ENCODE measurements at regions not wholly inside any gene's neighbourhood (a gene's known extent, or its start where the extent isn't known, plus 50 kb on each side); places are given as distances from the start of the nearest gene placed in this dataset.

- Histone ChIP-seq H3K36me3 (ENCODE audit: control insufficient read depth in 4 of 4, insufficient read depth in 3 of 4, low read depth in 1 of 4, low read length in 3 of 4) (peaks cover 9 to 33% (median 18%) of the 10 kb centered on the region in 4 donors), H3K4me3 (ENCODE audit: low read depth in 1 of 3, low read length in 3 of 3) (no peak overlapping the region), H3K27me3 (ENCODE audit: control insufficient read depth in 4 of 4, insufficient read depth in 4 of 4, low read length in 3 of 4) (no peaks in the 10 kb centered on the region), H3K27ac (ENCODE audit: low read depth in 1 of 2, low read length in 2 of 2) (peak overlapping the region in 1 of 2 donors; percentile 1), H3K9ac (ENCODE audit: low read depth in 1 of 2, low read length in 2 of 2) (no peak overlapping the region), H3K9me3 (ENCODE audit: control insufficient read depth in 4 of 4, low read length in 3 of 4) (no peaks in the 10 kb centered on the region), H3K4me1 (ENCODE audit: control insufficient read depth in 4 of 4, insufficient read depth in 4 of 4, low read length in 3 of 4) (peaks cover 9 to 77% (median 61%) of the 10 kb centered on the region in 4 donors)
- no peak for TF ChIP-seq CTCF (IDR thresholded peaks at IDR 0.05; ENCODE audit: low read depth, low read length, missing input control)
- no peak for TF ChIP-seq HNF4A (conservative IDR thresholded peaks at IDR 0.05)
- no peak for TF ChIP-seq FOXA1 (IDR thresholded peaks at IDR 0.05)
- no peak for TF ChIP-seq RXRA (IDR thresholded peaks at IDR 0.05)
- 73% methylated on average over 4 of the region's 4 CpGs for WGBS
- DNase-seq (ENCODE audit: low spot score): no peak
These were observed 128.4 kb upstream of the DMRT1 start for GRCh38 chr9:713091-713490.

GRCh38 chr9:714675-715074, 126.8 kb upstream of the DMRT1 start:
- H3K9ac ChIP-seq (ENCODE audit: low read depth in 1 of 2, low read length in 2 of 2): peak overlapping the region in 1 of 2 donors; percentile 22
- H3K27me3 ChIP-seq (ENCODE audit: control insufficient read depth in 4 of 4, insufficient read depth in 4 of 4, low read length in 3 of 4): no peaks in the 10 kb centered on the region
- peaks cover 9 to 33% (median 18%) of the 10 kb centered on the region in 4 donors for H3K36me3 ChIP-seq (ENCODE audit: control insufficient read depth in 4 of 4, insufficient read depth in 3 of 4, low read depth in 1 of 4, low read length in 3 of 4)
- H3K27ac ChIP-seq (ENCODE audit: low read depth in 1 of 2, low read length in 2 of 2): peak overlapping the region; percentile 31 to 49
- WGBS: 60% methylated on average over 2 of the region's 2 CpGs
- H3K4me3 ChIP-seq (ENCODE audit: low read depth in 1 of 3, low read length in 3 of 3): peak overlapping the region in 1 of 3 donors; percentile 3
- TF ChIP-seq FOXA1 (IDR thresholded peaks at IDR 0.05): no peak
- TF ChIP-seq RXRA (IDR thresholded peaks at IDR 0.05): no peak
- no peak for TF ChIP-seq CTCF (IDR thresholded peaks at IDR 0.05; ENCODE audit: low read depth, low read length, missing input control)
- TF ChIP-seq EGR1 (IDR thresholded peaks at IDR 0.05; ENCODE audit: low read depth in 2 of 2): no peak
- DNase-seq (ENCODE audit: low spot score): no peak
- peaks cover 15 to 71% (median 60%) of the 10 kb centered on the region in 4 donors for H3K4me1 ChIP-seq (ENCODE audit: control insufficient read depth in 4 of 4, insufficient read depth in 4 of 4, low read length in 3 of 4)
- no peaks in the 10 kb centered on the region for H3K9me3 ChIP-seq (ENCODE audit: control insufficient read depth in 4 of 4, low read length in 3 of 4)

- no peak for DNase-seq (ENCODE audit: low spot score)
- 22% methylated on average over 2 of the region's 2 CpGs for WGBS
- H3K4me3 ChIP-seq (ENCODE audit: low read depth in 1 of 3, low read length in 3 of 3): no peak overlapping the region
- no peaks in the 10 kb centered on the region for H3K27me3 ChIP-seq (ENCODE audit: control insufficient read depth in 4 of 4, insufficient read depth in 4 of 4, low read length in 3 of 4)
- H3K9me3 ChIP-seq (ENCODE audit: control insufficient read depth in 4 of 4, low read length in 3 of 4): no peaks in the 10 kb centered on the region
- peaks cover 9 to 36% (median 18%) of the 10 kb centered on the region in 4 donors for H3K36me3 ChIP-seq (ENCODE audit: control insufficient read depth in 4 of 4, insufficient read depth in 3 of 4, low read depth in 1 of 4, low read length in 3 of 4)
- peak overlapping the region in 1 of 2 donors; percentile 35 for H3K27ac ChIP-seq (ENCODE audit: low read depth in 1 of 2, low read length in 2 of 2)
- no peak overlapping the region for H3K9ac ChIP-seq (ENCODE audit: low read depth in 1 of 2, low read length in 2 of 2)
- H3K4me1 ChIP-seq (ENCODE audit: control insufficient read depth in 4 of 4, insufficient read depth in 4 of 4, low read length in 3 of 4): peaks cover 15 to 75% (median 61%) of the 10 kb centered on the region in 4 donors
- TF ChIP-seq SP1 (IDR thresholded peaks at IDR 0.05): no peak
- TF ChIP-seq FOXA1 (IDR thresholded peaks at IDR 0.05): no peak
- no peak for TF ChIP-seq RAD21 (IDR thresholded peaks at IDR 0.05)
- no peak for TF ChIP-seq CTCF (IDR thresholded peaks at IDR 0.05; ENCODE audit: low read depth, low read length, missing input control)
- TF ChIP-seq FOXA2 (IDR thresholded peaks at IDR 0.05): no peak
- TF ChIP-seq GABPA (IDR thresholded peaks at IDR 0.05 in 1 of 2, conservative IDR thresholded peaks at IDR 0.05 in 1 of 2): no peak
- TF ChIP-seq REST (IDR thresholded peaks at IDR 0.05): no peak
- TF ChIP-seq YY1 (IDR thresholded peaks at IDR 0.05): no peak
- no peak for TF ChIP-seq RXRA (IDR thresholded peaks at IDR 0.05)
- peak; percentile 58 for TF ChIP-seq NR2F2 (IDR thresholded peaks at IDR 0.05)
- no peak for TF ChIP-seq ZBTB33 (IDR thresholded peaks at IDR 0.05)
- TF ChIP-seq HNF4A (conservative IDR thresholded peaks at IDR 0.05): peak in 1 of 2 donors; percentile 5
- TF ChIP-seq TAF1 (conservative IDR thresholded peaks at IDR 0.05): no peak
These were observed 126.2 kb upstream of the DMRT1 start for GRCh38 chr9:715300-715699.
